GM12891 (cell line): ENCODE measurements at regions not wholly inside any gene's neighbourhood (a gene's known extent, or its start where the extent isn't known, plus 50 kb on each side); places are given as distances from the start of the nearest gene placed in this dataset.

Experiments
- POLR2A ChIP-seq: IDR thresholded peaks from 2 replicates; pipeline ENCODE4 v1.6.1; 2011; ENCODE audit warnings: low read depth, low read length, control low read depth
- POLR2AphosphoS5 ChIP-seq: IDR thresholded peaks from 2 replicates; pipeline ENCODE4 v1.6.1; 2011; ENCODE audit warnings: low read depth, low read length, control low read depth
- SPI1 ChIP-seq: IDR thresholded peaks from 2 replicates; pipeline ENCODE4 v1.6.1; 2011; ENCODE audit warnings: low read depth, low read length, control low read depth
- TAF1 ChIP-seq: IDR thresholded peaks from 2 replicates; pipeline ENCODE4 v1.6.1; 2011; ENCODE audit warnings: low read depth, low read length, control low read depth

- TF ChIP-seq POLR2AphosphoS5: no peak
- no peak for TF ChIP-seq POLR2A
- TF ChIP-seq TAF1: no peak
- TF ChIP-seq SPI1: no peak
Observed at GRCh38 chr9:106696804-106697203, 166.2 kb upstream of the ZNF462 start.
